GM10266 (cell line): ENCODE measurements at regions not wholly inside any gene's neighbourhood (a gene's known extent, or its start where the extent isn't known, plus 50 kb on each side); places are given as distances from the start of the nearest gene placed in this dataset.

Source experiments
- DNase-seq: peaks from one replicate; pipeline ENCODE4 v3.0.0; 2012; ENCODE audit errors: extremely low spot score
- CTCF ChIP-seq: IDR thresholded peaks from 2 replicates; pipeline ENCODE4 v1.5.1; 2012; ENCODE audit warnings: mild to moderate bottlenecking, low read depth; ENCODE audit not compliant: control insufficient read depth, insufficient read depth; ENCODE audit errors: missing control alignments

DNA sequence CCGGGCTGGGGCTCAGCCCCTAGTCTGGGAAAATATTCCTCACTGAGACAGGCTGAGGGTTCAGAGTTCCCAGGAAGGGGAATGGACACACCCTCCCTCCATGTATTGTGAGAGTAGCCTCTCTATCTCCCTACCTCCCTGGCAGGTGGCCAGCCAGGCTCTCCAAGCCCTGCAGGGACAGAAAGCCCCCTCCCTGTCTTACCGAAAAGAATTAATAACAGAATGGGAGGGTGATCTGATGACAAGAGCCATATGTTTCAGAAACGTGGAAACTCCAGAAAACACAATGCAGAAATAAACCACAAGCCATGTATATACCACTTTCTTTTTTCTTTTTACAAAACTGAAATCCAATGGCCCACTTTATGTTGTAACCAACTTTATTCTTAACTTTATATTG is 140.0 kb downstream of the CHST1 start:
- TF ChIP-seq CTCF, result no peak
- DNase-seq, result no peak

DNA sequence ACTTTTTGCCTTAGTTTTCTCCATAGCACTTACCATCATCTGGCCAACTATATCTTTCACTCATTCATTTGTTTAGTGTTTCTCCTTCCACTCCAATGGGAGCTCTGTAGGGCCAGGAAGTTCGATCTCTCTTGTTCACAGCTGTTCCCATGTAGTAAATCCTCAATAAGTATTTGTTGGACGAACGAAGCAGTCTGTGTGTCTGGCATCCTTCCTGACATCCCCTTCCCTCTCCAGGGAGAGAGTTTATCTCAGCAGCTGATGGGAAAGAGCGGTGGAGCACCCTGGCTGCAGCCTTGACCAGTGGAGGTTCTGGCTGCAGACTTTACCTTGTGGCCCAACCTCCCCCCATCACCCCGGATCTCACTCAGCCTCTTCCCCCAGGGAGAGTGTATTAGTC is 141.7 kb downstream of the CHST1 start:
- DNase-seq, result no peak

DNA sequence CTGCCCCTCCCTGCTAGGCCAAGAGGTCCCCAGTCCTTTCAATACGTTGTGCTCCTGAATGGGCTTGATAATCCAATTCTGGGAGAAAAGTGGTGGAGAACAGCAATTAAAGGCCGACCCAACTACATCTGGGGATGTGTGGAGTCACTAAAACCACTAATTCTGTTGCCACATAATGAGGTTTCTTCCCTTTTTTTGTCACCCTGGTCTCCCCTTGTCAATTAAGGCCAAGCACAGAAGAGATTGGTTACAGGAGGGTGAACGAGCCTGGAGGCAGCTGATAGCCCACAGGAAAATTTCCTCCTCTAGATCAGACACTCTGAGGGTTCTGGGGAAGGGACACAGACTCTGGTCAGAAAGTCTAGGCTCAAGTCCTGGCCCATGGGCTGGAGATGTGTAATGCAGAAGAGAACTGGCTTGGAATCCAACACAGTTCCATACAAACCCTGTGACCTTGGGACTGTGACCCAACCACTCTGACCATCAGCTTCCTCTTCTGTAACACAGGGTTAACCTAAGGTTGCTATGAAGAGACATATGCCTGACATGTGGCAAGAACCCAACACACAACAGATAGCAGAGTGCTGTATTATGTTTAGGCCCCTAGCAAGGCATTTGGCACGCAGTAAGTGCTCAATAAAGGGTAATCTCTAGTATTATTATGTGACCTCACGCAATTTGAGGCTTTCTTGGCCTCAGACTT is 146.4 kb downstream of the CHST1 start:
- TF ChIP-seq CTCF, result no peak
- no peak for DNase-seq

More for the DNA sequence above, 141.7 kb downstream of the CHST1 start:
- TF ChIP-seq CTCF, result no peak

DNA sequence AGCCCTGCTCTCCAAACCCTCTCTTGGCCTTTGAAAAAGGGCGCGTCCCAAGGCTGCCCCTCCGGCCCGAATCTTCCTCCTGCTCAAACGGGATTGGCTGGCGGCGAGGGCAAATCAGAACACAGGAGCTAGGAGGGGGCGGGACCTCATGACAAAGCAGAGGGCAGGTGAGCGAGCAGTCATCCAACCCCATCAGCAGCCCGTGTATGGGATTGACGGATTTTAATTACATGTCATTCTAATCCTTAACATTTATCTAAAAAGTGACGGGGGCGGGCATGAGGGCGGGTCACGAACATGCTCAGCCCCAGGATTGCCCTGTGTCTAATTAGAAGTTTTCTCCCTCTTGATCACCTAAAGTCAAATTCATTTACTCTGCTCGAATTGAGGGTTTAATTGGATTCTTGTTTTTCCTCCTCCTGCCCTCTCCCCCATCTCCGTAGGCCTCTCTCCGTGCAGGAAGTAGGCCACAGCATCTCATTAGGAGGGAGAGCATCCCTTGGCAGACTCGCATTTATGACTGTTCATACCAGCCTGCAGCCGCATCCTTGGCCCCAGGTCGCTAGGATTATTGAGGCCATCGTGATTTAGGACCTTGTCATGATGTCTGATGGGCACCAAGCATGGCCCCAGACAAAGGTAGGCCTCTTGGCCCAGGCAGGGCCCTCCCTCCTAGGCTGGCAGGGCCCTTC is 147.1 kb downstream of the CHST1 start:
- TF ChIP-seq CTCF, result no peak
- DNase-seq, result no peak

- no peak for DNase-seq
- no peak for TF ChIP-seq CTCF
These were observed 148.2 kb downstream of the CHST1 start for GRCh38 chr11:45517171-45517770.

DNA sequence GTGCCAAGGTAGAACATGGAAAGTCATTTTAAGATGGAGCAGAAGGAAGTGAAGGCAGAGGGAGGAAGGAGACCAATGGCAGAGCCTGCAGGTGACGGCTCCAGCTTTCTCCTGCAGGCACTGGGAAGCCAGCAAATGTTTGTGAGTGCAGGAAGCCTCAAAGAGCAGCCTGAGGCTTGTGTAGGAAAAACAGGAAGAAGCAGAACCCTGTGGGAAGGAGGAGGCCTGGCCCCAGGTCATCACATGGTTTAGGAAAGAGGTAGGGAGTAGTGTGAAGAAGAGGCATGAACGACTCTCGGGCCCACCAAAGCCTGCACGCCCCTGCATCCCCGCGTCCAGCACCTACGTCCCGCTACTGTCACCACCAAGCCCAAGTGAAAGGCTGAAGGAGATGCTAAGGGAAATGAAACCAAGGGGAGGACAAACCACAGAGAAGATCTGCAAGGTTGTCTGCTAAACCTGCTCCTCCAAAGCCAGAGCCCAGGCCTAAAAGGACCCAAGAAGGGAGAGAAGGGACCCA is 151.5 kb downstream of the CHST1 start:
- DNase-seq, result no peak
- no peak for TF ChIP-seq CTCF
